IMR-90 (cell line): ENCODE measurements at regions not wholly inside any gene's neighbourhood (a gene's known extent, or its start where the extent isn't known, plus 50 kb on each side); places are given as distances from the start of the nearest gene placed in this dataset.

Source experiments
- CEBPB ChIP-seq: IDR thresholded peaks from 2 replicates; pipeline ENCODE4 v1.6.1; 2012; ENCODE audit warnings: low read depth, low read length, improper control_type of control experiment
- CHD1 ChIP-seq: IDR thresholded peaks from 2 replicates; pipeline ENCODE4 v1.6.1; 2012; ENCODE audit warnings: low read depth, low read length, improper control_type of control experiment
- FOS ChIP-seq: fragments of 150-350 bp; IDR thresholded peaks from 2 replicates; pipeline ENCODE4 v1.6.1; 2016; ENCODE audit warnings: low read depth, low read length
- MAFK ChIP-seq: IDR thresholded peaks from 2 replicates; pipeline ENCODE4 v1.6.1; 2012; ENCODE audit warnings: low read depth, low read length, improper control_type of control experiment
- POLR2A ChIP-seq: IDR thresholded peaks from 2 replicates; pipeline ENCODE4 v1.6.1; 2012; ENCODE audit warnings: mild to moderate bottlenecking, low read depth, low read length
- SMC3 ChIP-seq: fragments of 150-350 bp; IDR thresholded peaks from 2 replicates; pipeline ENCODE4 v1.6.1; 2016; ENCODE audit warnings: low read depth, mild to moderate bottlenecking, antibody characterized with exemption, low read length, moderate library complexity
- TF ChIP-seq, protein P1 (sequence below): conservative IDR thresholded peaks from 2 replicates; pipeline ENCODE4 v1.5.1; 2012; ENCODE audit warnings: mild to moderate bottlenecking, low read depth, low read length, improper control_type of control experiment
- TF ChIP-seq, protein P2 (sequence below): fragments of 150-350 bp; IDR thresholded peaks from 2 replicates; pipeline ENCODE4 v1.6.1; 2017; ENCODE audit warnings: mild to moderate bottlenecking, antibody characterized with exemption, low read length, low read depth

DNA sequence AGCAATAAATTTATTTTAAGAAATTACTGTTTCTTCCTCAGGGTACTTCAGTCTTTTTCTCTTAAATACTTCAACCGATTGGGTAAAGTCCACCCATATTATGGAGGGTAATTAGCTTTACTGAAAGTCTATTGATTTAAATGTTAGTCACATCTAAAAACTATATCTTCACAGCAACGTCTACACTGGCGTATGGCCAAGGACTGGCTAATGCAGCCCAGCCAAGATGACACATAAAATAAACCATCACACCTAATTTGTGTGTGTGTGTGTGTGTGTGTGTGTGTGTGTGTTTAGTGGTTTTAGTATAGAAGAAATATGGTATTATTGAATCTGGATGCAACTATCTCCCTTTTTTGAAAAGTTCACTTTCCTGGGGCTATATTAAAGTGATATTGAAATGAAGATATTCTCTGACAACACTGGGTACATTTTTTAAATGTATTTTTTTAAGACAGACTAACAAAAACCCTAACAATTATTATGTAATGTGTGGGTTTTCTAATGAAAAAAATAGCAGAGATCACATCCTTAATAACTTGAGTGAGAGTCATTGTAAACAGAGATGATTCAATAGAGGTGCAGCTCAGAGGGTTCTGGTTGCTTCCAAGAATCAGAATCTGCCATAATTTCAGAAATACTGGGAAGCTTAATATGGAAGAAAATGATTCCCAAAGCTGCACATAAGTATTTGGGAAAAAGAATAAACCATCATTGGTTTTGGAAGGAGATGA lies 584.2 kb upstream of the MBL2 start:
- TF ChIP-seq, protein P1, sequence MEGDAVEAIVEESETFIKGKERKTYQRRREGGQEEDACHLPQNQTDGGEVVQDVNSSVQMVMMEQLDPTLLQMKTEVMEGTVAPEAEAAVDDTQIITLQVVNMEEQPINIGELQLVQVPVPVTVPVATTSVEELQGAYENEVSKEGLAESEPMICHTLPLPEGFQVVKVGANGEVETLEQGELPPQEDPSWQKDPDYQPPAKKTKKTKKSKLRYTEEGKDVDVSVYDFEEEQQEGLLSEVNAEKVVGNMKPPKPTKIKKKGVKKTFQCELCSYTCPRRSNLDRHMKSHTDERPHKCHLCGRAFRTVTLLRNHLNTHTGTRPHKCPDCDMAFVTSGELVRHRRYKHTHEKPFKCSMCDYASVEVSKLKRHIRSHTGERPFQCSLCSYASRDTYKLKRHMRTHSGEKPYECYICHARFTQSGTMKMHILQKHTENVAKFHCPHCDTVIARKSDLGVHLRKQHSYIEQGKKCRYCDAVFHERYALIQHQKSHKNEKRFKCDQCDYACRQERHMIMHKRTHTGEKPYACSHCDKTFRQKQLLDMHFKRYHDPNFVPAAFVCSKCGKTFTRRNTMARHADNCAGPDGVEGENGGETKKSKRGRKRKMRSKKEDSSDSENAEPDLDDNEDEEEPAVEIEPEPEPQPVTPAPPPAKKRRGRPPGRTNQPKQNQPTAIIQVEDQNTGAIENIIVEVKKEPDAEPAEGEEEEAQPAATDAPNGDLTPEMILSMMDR: no peak
- TF ChIP-seq POLR2A (no peak), SMC3 (no peak), MAFK (no peak), CHD1 (no peak), CEBPB (no peak), FOS (no peak)
- TF ChIP-seq, protein P2, sequence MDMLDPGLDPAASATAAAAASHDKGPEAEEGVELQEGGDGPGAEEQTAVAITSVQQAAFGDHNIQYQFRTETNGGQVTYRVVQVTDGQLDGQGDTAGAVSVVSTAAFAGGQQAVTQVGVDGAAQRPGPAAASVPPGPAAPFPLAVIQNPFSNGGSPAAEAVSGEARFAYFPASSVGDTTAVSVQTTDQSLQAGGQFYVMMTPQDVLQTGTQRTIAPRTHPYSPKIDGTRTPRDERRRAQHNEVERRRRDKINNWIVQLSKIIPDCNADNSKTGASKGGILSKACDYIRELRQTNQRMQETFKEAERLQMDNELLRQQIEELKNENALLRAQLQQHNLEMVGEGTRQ: no peak
